BE2C (cell line): ENCODE measurements at regions not wholly inside any gene's neighbourhood (a gene's known extent, or its start where the extent isn't known, plus 50 kb on each side); places are given as distances from the start of the nearest gene placed in this dataset.

ENCODE experiments used
- DNase-seq: peaks from one replicate; pipeline ENCODE4 v3.0.0-alpha.2; 2020
- H3K27me3 ChIP-seq: fragments of 250-450 bp; sonication (Bioruptor Pico); 2 replicates; pipeline ENCODE4 v1.5.1; 2020; ENCODE audit warnings: mild to moderate bottlenecking
- H3K36me3 ChIP-seq: fragments of 250-450 bp; sonication (Bioruptor Pico); 2 replicates; pipeline ENCODE4 v1.5.1; 2020; ENCODE audit warnings: mild to moderate bottlenecking
- H3K4me1 ChIP-seq: fragments of 250-450 bp; sonication (Bioruptor Pico); 2 replicates; pipeline ENCODE4 v1.5.1; 2020
- H3K4me3 ChIP-seq: 2 replicates; pipeline ENCODE4 v1.5.1; 2011; ENCODE audit warnings: low read depth, low read length
- H3K9me3 ChIP-seq: fragments of 250-450 bp; sonication (Bioruptor Pico); 2 replicates; pipeline ENCODE4 v1.5.1; 2020
- CTCF ChIP-seq: IDR thresholded peaks from 2 replicates; pipeline ENCODE4 v1.5.1; 2012; ENCODE audit warnings: mild to moderate bottlenecking, low read depth, low read length

DNA sequence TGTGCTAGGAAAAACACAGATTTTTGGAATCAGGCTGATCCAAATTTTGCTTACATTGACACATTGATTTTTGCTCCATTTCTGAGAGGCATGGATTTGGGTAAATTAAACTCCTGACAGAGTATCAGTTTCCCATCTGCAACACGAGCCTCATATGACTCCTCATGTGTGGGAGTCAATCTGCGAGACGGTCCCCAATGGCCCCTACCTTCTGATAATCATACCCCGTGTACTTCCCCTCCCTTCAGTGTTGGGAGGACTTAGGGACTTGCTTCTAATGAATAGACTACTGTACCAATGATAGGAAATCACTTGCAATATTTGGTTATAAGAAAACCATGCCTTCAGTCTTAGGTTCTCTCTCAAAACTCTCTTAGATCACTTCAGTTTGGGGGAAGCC, 302.7 kb downstream of the ETS1 start:
- no peak for DNase-seq
- H3K4me3 ChIP-seq, result no peak overlapping the region
- H3K9me3 ChIP-seq, result no peaks in the 10 kb centered on the region
- TF ChIP-seq CTCF, result no peak
- no peaks in the 10 kb centered on the region for H3K4me1 ChIP-seq
- no peaks in the 10 kb centered on the region for H3K36me3 ChIP-seq
- H3K27me3 ChIP-seq, result no peaks in the 10 kb centered on the region

DNA sequence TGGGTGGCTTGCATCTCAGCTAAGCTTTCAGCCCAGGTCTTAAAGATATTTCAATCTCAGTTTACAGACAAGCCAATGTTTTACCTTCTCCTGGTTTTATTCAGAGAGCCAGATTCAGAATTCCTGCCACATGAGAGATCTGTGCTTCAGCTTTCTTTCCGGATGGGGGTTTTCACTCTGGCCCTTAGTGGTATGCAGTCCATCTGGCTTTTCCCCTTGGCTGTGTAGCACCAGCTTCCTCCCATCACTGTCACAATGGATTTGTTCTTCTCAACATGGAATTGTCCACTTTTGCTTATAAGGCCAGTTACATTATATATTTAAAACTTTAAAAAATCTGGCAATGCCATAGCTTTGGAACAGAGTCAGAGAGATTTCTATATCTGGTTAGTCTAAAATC, 303.9 kb downstream of the ETS1 start:
- DNase-seq, result no peak
- no peak for TF ChIP-seq CTCF
- Histone ChIP-seq H3K9me3 (no peaks in the 10 kb centered on the region), H3K27me3 (no peaks in the 10 kb centered on the region), H3K36me3 (no peaks in the 10 kb centered on the region), H3K4me3 (no peak overlapping the region), H3K4me1 (no peaks in the 10 kb centered on the region)

GRCh38 chr11:128282053-128282452, 305.3 kb downstream of the ETS1 start:
- no peaks in the 10 kb centered on the region for H3K27me3 ChIP-seq
- H3K9me3 ChIP-seq, result no peaks in the 10 kb centered on the region
- no peak for DNase-seq
- no peak overlapping the region for H3K4me3 ChIP-seq
- no peak for TF ChIP-seq CTCF
- H3K4me1 ChIP-seq, result no peaks in the 10 kb centered on the region
- no peaks in the 10 kb centered on the region for H3K36me3 ChIP-seq

GRCh38 chr11:128279866-128280265, 307.5 kb downstream of the ETS1 start:
- no peak for TF ChIP-seq CTCF
- no peaks in the 10 kb centered on the region for H3K36me3 ChIP-seq

GRCh38 chr11:128273736-128274135, 313.6 kb downstream of the ETS1 start:
- H3K36me3 ChIP-seq, result no peaks in the 10 kb centered on the region
- no peaks in the 10 kb centered on the region for H3K4me1 ChIP-seq
- no peak for TF ChIP-seq CTCF
- H3K9me3 ChIP-seq, result no peaks in the 10 kb centered on the region
- no peaks in the 10 kb centered on the region for H3K27me3 ChIP-seq
- no peak for DNase-seq
- no peak overlapping the region for H3K4me3 ChIP-seq

More at GRCh38 chr11:128279866-128280265, 307.5 kb downstream of the ETS1 start:
- no peak overlapping the region for H3K4me3 ChIP-seq
- no peaks in the 10 kb centered on the region for H3K27me3 ChIP-seq
- no peaks in the 10 kb centered on the region for H3K9me3 ChIP-seq
- no peaks in the 10 kb centered on the region for H3K4me1 ChIP-seq
- DNase-seq, result no peak

- TF ChIP-seq CTCF, result no peak
- Histone ChIP-seq H3K36me3 (no peaks in the 10 kb centered on the region), H3K4me1 (no peaks in the 10 kb centered on the region), H3K27me3 (no peaks in the 10 kb centered on the region), H3K9me3 (no peaks in the 10 kb centered on the region), H3K4me3 (no peak overlapping the region)
- no peak for DNase-seq
These were observed 316.0 kb downstream of the ETS1 start for GRCh38 chr11:128271401-128271800.
